ENCODE measurements at regions not wholly inside any gene's neighbourhood (a gene's known extent, or its start where the extent isn't known, plus 50 kb on each side); places are given as distances from the start of the nearest gene placed in this dataset.

DNA sequence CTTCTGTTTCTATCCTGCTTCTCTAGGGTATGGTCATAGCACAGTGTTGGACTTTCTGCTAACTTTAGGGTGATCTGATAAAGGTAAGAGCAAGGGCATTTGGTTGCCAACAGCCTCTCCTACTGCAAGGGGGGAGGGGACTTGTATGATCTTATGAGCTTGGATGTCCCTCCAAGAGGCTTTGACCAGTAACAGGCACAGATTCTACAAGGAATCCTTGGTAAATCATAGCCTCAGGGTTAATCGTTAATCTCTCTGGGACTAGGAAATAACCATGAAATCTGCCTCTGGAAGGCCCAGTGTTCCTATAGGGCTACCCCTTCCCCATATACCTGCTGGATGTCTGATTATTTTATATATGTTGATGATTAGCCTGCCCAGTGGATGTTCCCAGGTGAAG is 134.8 kb upstream of the TNFSF4 start:
- in situ Hi-C loops (cut with MboI) (no loop called here), intact Hi-C loops (cut with micrococcal nuclease) (no loop called here)
- Histone ChIP-seq H4K20me1 (replicated peaks; ENCODE audit: control insufficient read depth, insufficient read depth, low read length) (no peaks in the 10 kb centered on the region), H3K4me2 (ENCODE audit: insufficient read depth, low read length) (no peak overlapping the region), H3K36me3 (ENCODE audit: control insufficient read depth, insufficient read depth, low read length) (no peaks in the 10 kb centered on the region), H2AFZ (ENCODE audit: low read depth, low read length) (no peak overlapping the region), H3K9ac (ENCODE audit: insufficient read depth in 1 of 2, low read depth in 2 of 2, low read length in 2 of 2) (no peak overlapping the region), H3K4me1 (replicated peaks in 1 of 2; ENCODE audit: control insufficient read depth in 2 of 2, insufficient read depth in 2 of 2, low read length in 2 of 2) (no peaks in the 10 kb centered on the region; a peak in 1 of 5 replicates), H3K27me3 (ENCODE audit: control insufficient read depth in 2 of 2, insufficient read depth in 2 of 2, low read length in 2 of 2) (no peaks in the 10 kb centered on the region), H3K4me3 (no peak overlapping the region), H3K9me1 (ENCODE audit: control insufficient read depth, insufficient read depth, low read length) (no peaks in the 10 kb centered on the region), H3K79me2 (ENCODE audit: control insufficient read depth, insufficient read depth, low read length) (no peaks in the 10 kb centered on the region), H3K27ac (ENCODE audit: extremely low read depth, low read depth, low read length) (no peak overlapping the region), H3K9me3 (replicated peaks; ENCODE audit: control insufficient read depth, insufficient read depth, low read depth, low read length) (no peaks in the 10 kb centered on the region)
- FAIRE-seq, result no peak
- CTCF ChIA-PET (ENCODE audit: low intra/inter-chr PET ratio), result no interaction called here
- ATAC-seq, result no peak
- no peak for DNase-seq (ENCODE audit: extremely low read depth in 1 of 4, low spot score in 3 of 4)
- no TSS peak for BruUV-seq (replicated peaks)
- 61% methylated on average over 1 of the region's 1 CpG for whole genome bisulfite sequencing (ENCODE audit: insufficient coverage, low coverage, missing lambda C conversion rate)
- POLR2A ChIA-PET, result no interaction called here
- TF ChIP-seq NBN (IDR thresholded peaks at IDR 0.05; ENCODE audit: low read depth) (no peak), ZNF644 (tag; IDR thresholded peaks at IDR 0.05; ENCODE audit: low read depth) (no peak), JUND (IDR thresholded peaks at IDR 0.05; ENCODE audit: borderline replicate concordance, low read depth, low read length) (no peak), JUND (tag; IDR thresholded peaks at IDR 0.05; ENCODE audit: borderline replicate concordance, low read depth, low read length) (no peak), PYGO2 (tag; IDR thresholded peaks at IDR 0.05) (no peak), TCFL5 (CRISPR knock-in tag; conservative IDR thresholded peaks at IDR 0.05) (no peak), ZBTB1 (CRISPR knock-in tag; IDR thresholded peaks at IDR 0.05; ENCODE audit: borderline replicate concordance, low read depth) (no peak), MEIS2 (IDR thresholded peaks at IDR 0.05; ENCODE audit: partially characterized antibody) (no peak), SP2 (IDR thresholded peaks at IDR 0.05; ENCODE audit: extremely low read depth, low read depth, low read length, poor library complexity, severe bottlenecking) (no peak)
- TF ChIP-seq, protein P1, sequence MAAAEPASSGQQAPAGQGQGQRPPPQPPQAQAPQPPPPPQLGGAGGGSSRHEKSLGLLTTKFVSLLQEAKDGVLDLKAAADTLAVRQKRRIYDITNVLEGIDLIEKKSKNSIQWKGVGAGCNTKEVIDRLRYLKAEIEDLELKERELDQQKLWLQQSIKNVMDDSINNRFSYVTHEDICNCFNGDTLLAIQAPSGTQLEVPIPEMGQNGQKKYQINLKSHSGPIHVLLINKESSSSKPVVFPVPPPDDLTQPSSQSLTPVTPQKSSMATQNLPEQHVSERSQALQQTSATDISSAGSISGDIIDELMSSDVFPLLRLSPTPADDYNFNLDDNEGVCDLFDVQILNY (CRISPR knock-in tag; IDR thresholded peaks at IDR 0.05), result no peak
- TF ChIP-seq, protein P2, sequence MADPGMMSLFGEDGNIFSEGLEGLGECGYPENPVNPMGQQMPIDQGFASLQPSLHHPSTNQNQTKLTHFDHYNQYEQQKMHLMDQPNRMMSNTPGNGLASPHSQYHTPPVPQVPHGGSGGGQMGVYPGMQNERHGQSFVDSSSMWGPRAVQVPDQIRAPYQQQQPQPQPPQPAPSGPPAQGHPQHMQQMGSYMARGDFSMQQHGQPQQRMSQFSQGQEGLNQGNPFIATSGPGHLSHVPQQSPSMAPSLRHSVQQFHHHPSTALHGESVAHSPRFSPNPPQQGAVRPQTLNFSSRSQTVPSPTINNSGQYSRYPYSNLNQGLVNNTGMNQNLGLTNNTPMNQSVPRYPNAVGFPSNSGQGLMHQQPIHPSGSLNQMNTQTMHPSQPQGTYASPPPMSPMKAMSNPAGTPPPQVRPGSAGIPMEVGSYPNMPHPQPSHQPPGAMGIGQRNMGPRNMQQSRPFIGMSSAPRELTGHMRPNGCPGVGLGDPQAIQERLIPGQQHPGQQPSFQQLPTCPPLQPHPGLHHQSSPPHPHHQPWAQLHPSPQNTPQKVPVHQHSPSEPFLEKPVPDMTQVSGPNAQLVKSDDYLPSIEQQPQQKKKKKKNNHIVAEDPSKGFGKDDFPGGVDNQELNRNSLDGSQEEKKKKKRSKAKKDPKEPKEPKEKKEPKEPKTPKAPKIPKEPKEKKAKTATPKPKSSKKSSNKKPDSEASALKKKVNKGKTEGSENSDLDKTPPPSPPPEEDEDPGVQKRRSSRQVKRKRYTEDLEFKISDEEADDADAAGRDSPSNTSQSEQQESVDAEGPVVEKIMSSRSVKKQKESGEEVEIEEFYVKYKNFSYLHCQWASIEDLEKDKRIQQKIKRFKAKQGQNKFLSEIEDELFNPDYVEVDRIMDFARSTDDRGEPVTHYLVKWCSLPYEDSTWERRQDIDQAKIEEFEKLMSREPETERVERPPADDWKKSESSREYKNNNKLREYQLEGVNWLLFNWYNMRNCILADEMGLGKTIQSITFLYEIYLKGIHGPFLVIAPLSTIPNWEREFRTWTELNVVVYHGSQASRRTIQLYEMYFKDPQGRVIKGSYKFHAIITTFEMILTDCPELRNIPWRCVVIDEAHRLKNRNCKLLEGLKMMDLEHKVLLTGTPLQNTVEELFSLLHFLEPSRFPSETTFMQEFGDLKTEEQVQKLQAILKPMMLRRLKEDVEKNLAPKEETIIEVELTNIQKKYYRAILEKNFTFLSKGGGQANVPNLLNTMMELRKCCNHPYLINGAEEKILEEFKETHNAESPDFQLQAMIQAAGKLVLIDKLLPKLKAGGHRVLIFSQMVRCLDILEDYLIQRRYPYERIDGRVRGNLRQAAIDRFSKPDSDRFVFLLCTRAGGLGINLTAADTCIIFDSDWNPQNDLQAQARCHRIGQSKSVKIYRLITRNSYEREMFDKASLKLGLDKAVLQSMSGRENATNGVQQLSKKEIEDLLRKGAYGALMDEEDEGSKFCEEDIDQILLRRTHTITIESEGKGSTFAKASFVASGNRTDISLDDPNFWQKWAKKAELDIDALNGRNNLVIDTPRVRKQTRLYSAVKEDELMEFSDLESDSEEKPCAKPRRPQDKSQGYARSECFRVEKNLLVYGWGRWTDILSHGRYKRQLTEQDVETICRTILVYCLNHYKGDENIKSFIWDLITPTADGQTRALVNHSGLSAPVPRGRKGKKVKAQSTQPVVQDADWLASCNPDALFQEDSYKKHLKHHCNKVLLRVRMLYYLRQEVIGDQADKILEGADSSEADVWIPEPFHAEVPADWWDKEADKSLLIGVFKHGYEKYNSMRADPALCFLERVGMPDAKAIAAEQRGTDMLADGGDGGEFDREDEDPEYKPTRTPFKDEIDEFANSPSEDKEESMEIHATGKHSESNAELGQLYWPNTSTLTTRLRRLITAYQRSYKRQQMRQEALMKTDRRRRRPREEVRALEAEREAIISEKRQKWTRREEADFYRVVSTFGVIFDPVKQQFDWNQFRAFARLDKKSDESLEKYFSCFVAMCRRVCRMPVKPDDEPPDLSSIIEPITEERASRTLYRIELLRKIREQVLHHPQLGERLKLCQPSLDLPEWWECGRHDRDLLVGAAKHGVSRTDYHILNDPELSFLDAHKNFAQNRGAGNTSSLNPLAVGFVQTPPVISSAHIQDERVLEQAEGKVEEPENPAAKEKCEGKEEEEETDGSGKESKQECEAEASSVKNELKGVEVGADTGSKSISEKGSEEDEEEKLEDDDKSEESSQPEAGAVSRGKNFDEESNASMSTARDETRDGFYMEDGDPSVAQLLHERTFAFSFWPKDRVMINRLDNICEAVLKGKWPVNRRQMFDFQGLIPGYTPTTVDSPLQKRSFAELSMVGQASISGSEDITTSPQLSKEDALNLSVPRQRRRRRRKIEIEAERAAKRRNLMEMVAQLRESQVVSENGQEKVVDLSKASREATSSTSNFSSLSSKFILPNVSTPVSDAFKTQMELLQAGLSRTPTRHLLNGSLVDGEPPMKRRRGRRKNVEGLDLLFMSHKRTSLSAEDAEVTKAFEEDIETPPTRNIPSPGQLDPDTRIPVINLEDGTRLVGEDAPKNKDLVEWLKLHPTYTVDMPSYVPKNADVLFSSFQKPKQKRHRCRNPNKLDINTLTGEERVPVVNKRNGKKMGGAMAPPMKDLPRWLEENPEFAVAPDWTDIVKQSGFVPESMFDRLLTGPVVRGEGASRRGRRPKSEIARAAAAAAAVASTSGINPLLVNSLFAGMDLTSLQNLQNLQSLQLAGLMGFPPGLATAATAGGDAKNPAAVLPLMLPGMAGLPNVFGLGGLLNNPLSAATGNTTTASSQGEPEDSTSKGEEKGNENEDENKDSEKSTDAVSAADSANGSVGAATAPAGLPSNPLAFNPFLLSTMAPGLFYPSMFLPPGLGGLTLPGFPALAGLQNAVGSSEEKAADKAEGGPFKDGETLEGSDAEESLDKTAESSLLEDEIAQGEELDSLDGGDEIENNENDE (IDR thresholded peaks at IDR 0.05; ENCODE audit: low read depth, low read length), result no peak
